Neural cell (in vitro differentiated cells): ENCODE measurements at regions not wholly inside any gene's neighbourhood (a gene's known extent, or its start where the extent isn't known, plus 50 kb on each side); places are given as distances from the start of the nearest gene placed in this dataset.

Experiments
- EP300 ChIP-seq: fragments of 450-650 bp; conservative IDR thresholded peaks from 2 replicates; pipeline ENCODE4 v1.6.1; 2014; ENCODE audit warnings: antibody characterized with exemption, mild to moderate bottlenecking, moderate library complexity; ENCODE audit not compliant: poor library complexity, severe bottlenecking
- EZH2 ChIP-seq: fragments of 200-600, 300-800 bp; shearing (Covaris generic), sonication (generic); IDR thresholded peaks from 2 replicates; pipeline ENCODE4 v1.6.1; 2014; ENCODE audit warnings: antibody characterized with exemption, low read length, borderline replicate concordance, mild to moderate bottlenecking; ENCODE audit not compliant: insufficient read depth, poor library complexity, severe bottlenecking
- POLR2AphosphoS5 ChIP-seq: IDR thresholded peaks from 2 replicates; pipeline ENCODE4 v1.6.1; 2012
- RAD21 ChIP-seq: fragments of 450-650 bp; conservative IDR thresholded peaks from 2 replicates; pipeline ENCODE4 v1.6.1; 2014; ENCODE audit warnings: antibody characterized with exemption, mild to moderate bottlenecking, moderate library complexity
- TAF1 ChIP-seq: IDR thresholded peaks from 2 replicates; pipeline ENCODE4 v1.6.1; 2012; ENCODE audit warnings: low read depth
- TF ChIP-seq, protein P1 (sequence below): fragments of 450-650 bp; IDR thresholded peaks from 2 replicates; pipeline ENCODE4 v1.5.1; 2014; ENCODE audit warnings: antibody characterized with exemption, mild to moderate bottlenecking, moderate library complexity; ENCODE audit not compliant: poor library complexity, severe bottlenecking

DNA sequence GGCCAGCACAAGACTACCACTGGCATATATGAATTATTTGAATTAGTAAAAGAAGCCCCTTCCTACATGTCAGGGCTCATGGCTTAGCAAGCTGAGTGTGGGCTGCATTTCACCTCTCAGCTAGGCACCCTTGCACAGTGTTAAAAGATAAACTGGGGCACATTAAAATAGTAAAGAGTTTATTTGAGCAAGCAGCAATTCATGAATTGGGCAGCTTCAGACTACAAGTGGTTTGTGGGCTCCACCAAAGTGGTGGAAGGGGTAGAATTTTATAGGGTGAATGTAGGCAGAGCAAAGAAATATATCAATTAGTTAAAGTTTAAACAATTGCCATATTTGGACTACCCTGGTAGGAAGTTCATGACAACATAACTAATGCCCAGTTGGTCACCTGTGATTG lies 178.8 kb downstream of the PLPP3 start:
- TF ChIP-seq, protein P1, sequence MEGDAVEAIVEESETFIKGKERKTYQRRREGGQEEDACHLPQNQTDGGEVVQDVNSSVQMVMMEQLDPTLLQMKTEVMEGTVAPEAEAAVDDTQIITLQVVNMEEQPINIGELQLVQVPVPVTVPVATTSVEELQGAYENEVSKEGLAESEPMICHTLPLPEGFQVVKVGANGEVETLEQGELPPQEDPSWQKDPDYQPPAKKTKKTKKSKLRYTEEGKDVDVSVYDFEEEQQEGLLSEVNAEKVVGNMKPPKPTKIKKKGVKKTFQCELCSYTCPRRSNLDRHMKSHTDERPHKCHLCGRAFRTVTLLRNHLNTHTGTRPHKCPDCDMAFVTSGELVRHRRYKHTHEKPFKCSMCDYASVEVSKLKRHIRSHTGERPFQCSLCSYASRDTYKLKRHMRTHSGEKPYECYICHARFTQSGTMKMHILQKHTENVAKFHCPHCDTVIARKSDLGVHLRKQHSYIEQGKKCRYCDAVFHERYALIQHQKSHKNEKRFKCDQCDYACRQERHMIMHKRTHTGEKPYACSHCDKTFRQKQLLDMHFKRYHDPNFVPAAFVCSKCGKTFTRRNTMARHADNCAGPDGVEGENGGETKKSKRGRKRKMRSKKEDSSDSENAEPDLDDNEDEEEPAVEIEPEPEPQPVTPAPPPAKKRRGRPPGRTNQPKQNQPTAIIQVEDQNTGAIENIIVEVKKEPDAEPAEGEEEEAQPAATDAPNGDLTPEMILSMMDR: no peak
- TF ChIP-seq POLR2AphosphoS5: no peak
- no peak for TF ChIP-seq EP300
- TF ChIP-seq TAF1: no peak
- no peak for TF ChIP-seq RAD21
- no peak for TF ChIP-seq EZH2
